ENCODE measurements at regions not wholly inside any gene's neighbourhood (a gene's known extent, or its start where the extent isn't known, plus 50 kb on each side); places are given as distances from the start of the nearest gene placed in this dataset.
"Not testable (repeated sequence)": the region's sequence is repeated elsewhere in the genome, so short reads cannot be mapped to it uniquely, and the experiment has no call there.

DNA sequence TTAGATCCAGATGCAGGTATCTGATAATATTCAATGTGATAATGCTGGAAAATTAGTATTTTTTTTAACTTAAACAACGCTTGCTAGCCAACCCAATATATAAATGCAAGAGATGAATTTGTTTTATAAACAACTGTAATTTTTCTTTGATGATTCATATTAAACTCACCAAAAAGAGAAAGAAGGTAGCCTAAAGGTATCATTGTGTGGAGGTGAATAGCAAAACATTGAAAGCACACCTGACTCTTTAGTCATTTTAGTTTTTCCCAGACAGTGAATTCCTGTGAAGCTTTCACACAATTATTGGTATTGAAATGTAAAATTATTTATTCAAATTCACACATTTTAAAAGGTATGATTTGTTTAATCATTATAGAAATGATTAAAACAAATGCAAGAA is 424.0 kb downstream of the NR4A2 start:
- H3K4me3 Mint-ChIP-seq = no peak overlapping the region

GRCh38 chr2:155907211-155907610 is 425.3 kb downstream of the NR4A2 start:
- Mint-ChIP-seq H3K9me3 (no peaks in the 10 kb centered on the region), H3K4me1 (no peaks in the 10 kb centered on the region), H3K27ac (no peak overlapping the region), H3K27me3 (ENCODE audit: low read depth) (no peaks in the 10 kb centered on the region), H3K36me3 (ENCODE audit: low read depth) (no peaks in the 10 kb centered on the region), H3K4me3 (no peak overlapping the region)
- TF ChIP-seq, protein P1, sequence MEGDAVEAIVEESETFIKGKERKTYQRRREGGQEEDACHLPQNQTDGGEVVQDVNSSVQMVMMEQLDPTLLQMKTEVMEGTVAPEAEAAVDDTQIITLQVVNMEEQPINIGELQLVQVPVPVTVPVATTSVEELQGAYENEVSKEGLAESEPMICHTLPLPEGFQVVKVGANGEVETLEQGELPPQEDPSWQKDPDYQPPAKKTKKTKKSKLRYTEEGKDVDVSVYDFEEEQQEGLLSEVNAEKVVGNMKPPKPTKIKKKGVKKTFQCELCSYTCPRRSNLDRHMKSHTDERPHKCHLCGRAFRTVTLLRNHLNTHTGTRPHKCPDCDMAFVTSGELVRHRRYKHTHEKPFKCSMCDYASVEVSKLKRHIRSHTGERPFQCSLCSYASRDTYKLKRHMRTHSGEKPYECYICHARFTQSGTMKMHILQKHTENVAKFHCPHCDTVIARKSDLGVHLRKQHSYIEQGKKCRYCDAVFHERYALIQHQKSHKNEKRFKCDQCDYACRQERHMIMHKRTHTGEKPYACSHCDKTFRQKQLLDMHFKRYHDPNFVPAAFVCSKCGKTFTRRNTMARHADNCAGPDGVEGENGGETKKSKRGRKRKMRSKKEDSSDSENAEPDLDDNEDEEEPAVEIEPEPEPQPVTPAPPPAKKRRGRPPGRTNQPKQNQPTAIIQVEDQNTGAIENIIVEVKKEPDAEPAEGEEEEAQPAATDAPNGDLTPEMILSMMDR (IDR thresholded peaks at IDR 0.05; ENCODE audit: unreplicated experiment in 3 of 3) = no peak

More for the DNA sequence above, 424.0 kb downstream of the NR4A2 start:
- no peak overlapping the region for H3K27ac Mint-ChIP-seq
- H3K36me3 Mint-ChIP-seq (ENCODE audit: low read depth) = no peaks in the 10 kb centered on the region
- TF ChIP-seq, protein P1 (IDR thresholded peaks at IDR 0.05; ENCODE audit: unreplicated experiment in 3 of 3) = no peak
- H3K27me3 Mint-ChIP-seq (ENCODE audit: low read depth) = no peaks in the 10 kb centered on the region
- no peaks in the 10 kb centered on the region for H3K4me1 Mint-ChIP-seq
- no peaks in the 10 kb centered on the region for H3K9me3 Mint-ChIP-seq

DNA sequence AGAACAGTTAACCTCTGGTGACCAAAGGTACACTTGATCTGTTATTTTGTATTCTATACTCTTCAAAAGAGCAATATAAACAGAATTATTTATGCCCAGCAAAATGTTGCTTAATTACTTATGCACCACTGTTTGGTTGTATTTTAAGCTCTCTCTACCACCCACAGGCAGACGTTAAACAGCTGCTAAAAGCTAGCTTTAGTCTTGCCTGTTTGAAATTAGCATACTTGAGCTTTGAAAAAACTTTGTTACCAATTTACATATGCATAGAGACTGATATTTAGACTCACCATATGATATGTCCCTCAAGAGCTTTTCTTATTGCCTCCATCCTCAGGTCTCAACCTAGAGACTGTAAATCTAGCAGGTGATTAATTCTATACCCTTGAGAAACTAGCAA is 426.9 kb downstream of the NR4A2 start:
- Mint-ChIP-seq H3K27ac (no peak overlapping the region), H3K4me3 (no peak overlapping the region), H3K4me1 (no peaks in the 10 kb centered on the region), H3K9me3 (no peaks in the 10 kb centered on the region), H3K27me3 (ENCODE audit: low read depth) (no peaks in the 10 kb centered on the region), H3K36me3 (ENCODE audit: low read depth) (no peaks in the 10 kb centered on the region)
- TF ChIP-seq, protein P1 (IDR thresholded peaks at IDR 0.05; ENCODE audit: unreplicated experiment in 3 of 3) = no peak

DNA sequence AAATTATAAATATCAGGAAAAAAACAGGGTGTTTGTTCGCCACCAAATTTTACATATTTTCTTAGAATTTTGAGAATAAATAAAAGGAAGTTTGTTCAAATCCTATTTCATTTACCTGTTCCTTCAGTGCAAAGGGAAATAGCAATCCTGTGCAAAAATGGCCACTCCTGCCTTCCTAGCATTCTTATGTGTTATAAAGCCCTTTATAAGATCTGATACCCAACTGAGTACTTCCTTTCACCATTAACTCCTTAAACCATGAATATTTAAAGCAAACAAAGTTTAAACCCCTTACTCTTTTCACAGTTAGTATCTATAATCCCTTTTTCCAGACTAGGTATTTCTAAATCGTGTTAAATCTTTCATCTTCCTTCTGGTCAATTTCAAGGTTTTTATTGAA is 427.8 kb downstream of the NR4A2 start:
- H3K27me3 Mint-ChIP-seq (ENCODE audit: low read depth) = no peaks in the 10 kb centered on the region
- no peaks in the 10 kb centered on the region for H3K36me3 Mint-ChIP-seq (ENCODE audit: low read depth)
- H3K4me1 Mint-ChIP-seq = no peaks in the 10 kb centered on the region
- H3K27ac Mint-ChIP-seq = no peak overlapping the region
- TF ChIP-seq, protein P1 (IDR thresholded peaks at IDR 0.05; ENCODE audit: unreplicated experiment in 3 of 3) = no peak
- H3K4me3 Mint-ChIP-seq = no peak overlapping the region
- H3K9me3 Mint-ChIP-seq = no peaks in the 10 kb centered on the region

DNA sequence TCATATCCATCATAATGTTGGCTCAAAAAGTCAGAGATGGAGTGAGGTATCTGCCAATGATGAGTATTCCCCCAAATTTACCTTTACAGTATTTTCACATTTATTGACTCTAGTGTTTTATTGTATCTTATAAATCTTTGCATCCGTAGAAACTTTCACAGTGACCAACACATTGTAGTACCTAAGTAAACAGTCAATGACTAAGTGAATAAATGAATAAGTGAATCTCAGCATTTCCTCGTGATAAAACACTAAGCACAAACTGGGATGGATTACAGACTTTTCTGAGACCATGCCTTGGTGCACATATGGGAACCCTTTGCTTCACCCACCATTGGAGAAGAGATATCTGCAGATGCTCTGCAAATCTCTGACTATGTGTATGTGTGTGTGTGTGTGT is 429.9 kb downstream of the NR4A2 start:
- Mint-ChIP-seq H3K27ac (no peak overlapping the region), H3K4me1 (no peaks in the 10 kb centered on the region), H3K9me3 (no peaks in the 10 kb centered on the region), H3K36me3 (ENCODE audit: low read depth) (no peaks in the 10 kb centered on the region), H3K4me3 (no peak overlapping the region), H3K27me3 (ENCODE audit: low read depth) (no peaks in the 10 kb centered on the region)
- TF ChIP-seq, protein P1 (IDR thresholded peaks at IDR 0.05; ENCODE audit: unreplicated experiment in 3 of 3) = no peak

- Mint-ChIP-seq H3K4me3 (no peak overlapping the region), H3K27me3 (ENCODE audit: low read depth) (no peaks in the 10 kb centered on the region), H3K36me3 (ENCODE audit: low read depth) (no peaks in the 10 kb centered on the region), H3K4me1 (no peaks in the 10 kb centered on the region), H3K9me3 (no peaks in the 10 kb centered on the region), H3K27ac (no peak overlapping the region)
- TF ChIP-seq, protein P1 (IDR thresholded peaks at IDR 0.05; ENCODE audit: unreplicated experiment in 3 of 3) = no peak
These were observed 437.5 kb downstream of the NR4A2 start for GRCh38 chr2:155895016-155895415.

GRCh38 chr2:155880382-155880781 is 452.1 kb downstream of the NR4A2 start:
- not testable (repeated sequence) for H3K4me1 Mint-ChIP-seq; H3K4me3 Mint-ChIP-seq; H3K27ac Mint-ChIP-seq; H3K27me3 Mint-ChIP-seq (ENCODE audit: low read depth); H3K36me3 Mint-ChIP-seq (ENCODE audit: low read depth)
- H3K9me3 Mint-ChIP-seq = peaks cover 41% of the 10 kb centered on the region

GRCh38 chr2:155879900-155880299 is 452.6 kb downstream of the NR4A2 start:
- H3K4me1 Mint-ChIP-seq; H3K27ac Mint-ChIP-seq; H3K27me3 Mint-ChIP-seq (ENCODE audit: low read depth); H3K4me3 Mint-ChIP-seq; H3K36me3 Mint-ChIP-seq (ENCODE audit: low read depth): not testable (repeated sequence)
- H3K9me3 Mint-ChIP-seq = peaks cover 37% of the 10 kb centered on the region
